IMR-90 (cell line): ENCODE measurements at regions not wholly inside any gene's neighbourhood (a gene's known extent, or its start where the extent isn't known, plus 50 kb on each side); places are given as distances from the start of the nearest gene placed in this dataset.

Source experiments
- ATAC-seq: fragments of 200-7000 bp; cut with Tn5 transposase; 2 replicates; pipeline ENCODE4 v1.9.1; 2020; ENCODE audit warnings: low read depth, mild to moderate bottlenecking, moderate library complexity
- BruUV-seq: library from RNA; stranded (reverse); fragments of 400-500 nt; replicated peaks from 2 replicates; lab custom pipeline; 2021; lab: Mats Ljungman, UMichigan
- CTCF ChIA-PET: fragments of 300-600 bp; formaldehyde crosslinking; extraction: SDS; loops from one replicate; lab custom pipeline; 2021; ENCODE audit warnings: antibody characterized with exemption; lab: Yijun Ruan, JAX
- POLR2A ChIA-PET: fragments of 300-600 bp; sonication (Branson Sonifier 250); formaldehyde crosslinking; loops from one replicate; lab custom pipeline; 2022; ENCODE audit warnings: antibody characterized with exemption; ENCODE audit not compliant: unreplicated experiment; lab: Charles Lee
- DNase-seq: peaks from one replicate; pipeline ENCODE4 v3.0.0; 2013
- H2AFZ ChIP-seq: replicated peaks from 2 replicates; pipeline ENCODE3; 2013; ENCODE audit warnings: low read length, mild to moderate bottlenecking; ENCODE audit not compliant: poor library complexity
- H2AK5ac ChIP-seq: 2 replicates; pipeline ENCODE4 v1.6.1; 2013; ENCODE audit warnings: low read depth, low read length, inconsistent platforms
- H2AK9ac ChIP-seq: replicated peaks from 2 replicates; pipeline ENCODE3; 2013; ENCODE audit warnings: mild to moderate bottlenecking, low read depth, low read length, moderate library complexity; ENCODE audit not compliant: poor library complexity
- H2BK120ac ChIP-seq: 2 replicates; pipeline ENCODE4 v1.6.1; 2013; ENCODE audit warnings: low read depth, low read length, inconsistent platforms
- H2BK15ac ChIP-seq: 3 replicates; pipeline ENCODE4 v1.6.1; 2013; ENCODE audit warnings: low read depth, low read length, inconsistent platforms
- H2BK20ac ChIP-seq: 2 replicates; pipeline ENCODE4 v1.6.1; 2013; ENCODE audit warnings: low read depth, mild to moderate bottlenecking, inconsistent platforms, low read length, moderate library complexity
- H2BK5ac ChIP-seq: 2 replicates; pipeline ENCODE4 v1.6.1; 2013; ENCODE audit warnings: mild to moderate bottlenecking, low read depth, low read length, inconsistent platforms; ENCODE audit not compliant: poor library complexity, severe bottlenecking
- H3K14ac ChIP-seq: replicated peaks from 2 replicates; pipeline ENCODE4 v1.6.1; 2013; ENCODE audit warnings: low read depth, low read length, inconsistent platforms
- H3K18ac ChIP-seq: 2 replicates; pipeline ENCODE4 v1.6.1; 2013; ENCODE audit warnings: low read depth, low read length, control low read depth
- H3K23ac ChIP-seq: 2 replicates; pipeline ENCODE4 v1.6.1; 2013; ENCODE audit warnings: low read depth, low read length, inconsistent platforms
- H3K27ac ChIP-seq: 2 replicates; pipeline ENCODE4 v1.5.1; 2013; ENCODE audit warnings: mild to moderate bottlenecking, control low read depth, low read length; ENCODE audit not compliant: insufficient read depth
- H3K27me3 ChIP-seq: 2 replicates; pipeline ENCODE4 v1.6.1; 2013; ENCODE audit warnings: low read length; ENCODE audit not compliant: control insufficient read depth, insufficient read depth
- H3K36me3 ChIP-seq: 2 replicates; pipeline ENCODE4 v1.6.1; 2013; ENCODE audit warnings: low read length, mixed read lengths; ENCODE audit not compliant: control insufficient read depth, insufficient read depth
- H3K4ac ChIP-seq: 2 replicates; pipeline ENCODE4 v1.6.1; 2013; ENCODE audit warnings: low read depth, low read length, inconsistent platforms
- H3K4me1 ChIP-seq: 2 replicates; pipeline ENCODE4 v1.6.1; 2013; ENCODE audit warnings: low read length, mixed read lengths; ENCODE audit not compliant: control insufficient read depth, insufficient read depth
- H3K4me2 ChIP-seq: 2 replicates; pipeline ENCODE4 v1.6.1; 2013; ENCODE audit warnings: low read depth, mild to moderate bottlenecking, control low read depth, low read length, moderate library complexity
- H3K4me3 ChIP-seq: 2 replicates; pipeline ENCODE4 v1.5.1; 2013; ENCODE audit warnings: low read depth, mild to moderate bottlenecking, control low read depth, low read length, moderate library complexity; ENCODE audit not compliant: insufficient read depth
- H3K56ac ChIP-seq: 2 replicates; pipeline ENCODE4 v1.6.1; 2013; ENCODE audit warnings: low read length, inconsistent platforms; ENCODE audit not compliant: insufficient read depth; ENCODE audit errors: extremely low read depth
- H3K79me1 ChIP-seq, 2 experiments: 2 replicates each; pipeline ENCODE4 v1.6.1; 2013; ENCODE audit warnings: low read length in 2 of 2, inconsistent platforms in 1 of 2, low read depth in 1 of 2
- H3K9ac ChIP-seq: 2 replicates; pipeline ENCODE4 v1.6.1; 2013; ENCODE audit warnings: low read depth, low read length, control low read depth
- H3K9me1 ChIP-seq: 2 replicates; pipeline ENCODE4 v1.6.1; 2013; ENCODE audit warnings: low read length, inconsistent platforms; ENCODE audit not compliant: insufficient read depth
- H3K9me3 ChIP-seq: 2 replicates; pipeline ENCODE4 v1.6.1; 2013; ENCODE audit warnings: low read length; ENCODE audit not compliant: control insufficient read depth, insufficient read depth
- H4K20me1 ChIP-seq: 2 replicates; pipeline ENCODE4 v1.6.1; 2013; ENCODE audit warnings: low read length, inconsistent platforms; ENCODE audit not compliant: insufficient read depth
- H4K5ac ChIP-seq: 2 replicates; pipeline ENCODE4 v1.6.1; 2013; ENCODE audit warnings: mild to moderate bottlenecking, low read depth, low read length, control low read depth
- H4K8ac ChIP-seq, 2 experiments: 2 replicates each; pipeline ENCODE4 v1.6.1; 2013; ENCODE audit warnings: low read depth in 2 of 2, low read length in 2 of 2, control low read depth in 1 of 2, inconsistent platforms in 1 of 2
- H4K91ac ChIP-seq: 2 replicates; pipeline ENCODE4 v1.6.1; 2013; ENCODE audit warnings: low read depth, low read length, inconsistent platforms; ENCODE audit not compliant: insufficient read depth
- BHLHE40 ChIP-seq: fragments of 150-350 bp; IDR thresholded peaks from 2 replicates; pipeline ENCODE4 v1.6.1; 2016; ENCODE audit warnings: mild to moderate bottlenecking, low read depth, low read length
- CHD1 ChIP-seq: IDR thresholded peaks from 2 replicates; pipeline ENCODE4 v1.6.1; 2012; ENCODE audit warnings: low read depth, low read length, improper control_type of control experiment
- ELK1 ChIP-seq: fragments of 150-350 bp; IDR thresholded peaks from 2 replicates; pipeline ENCODE4 v1.6.1; 2016; ENCODE audit warnings: low read depth, mild to moderate bottlenecking, low read length, moderate library complexity, borderline replicate concordance
- POLR2A ChIP-seq: IDR thresholded peaks from 2 replicates; pipeline ENCODE4 v1.6.1; 2012; ENCODE audit warnings: mild to moderate bottlenecking, low read depth, low read length
- WGBS, 2 experiments: methylation state at CpG; one replicate each; pipeline versions ENCODE4 v1.1.5 to v1.1.7; 2013; ENCODE audit warnings: missing lambda C conversion rate in 2 of 2; ENCODE audit not compliant: insufficient read length in 1 of 2; ENCODE audit errors: extremely low coverage in 2 of 2; 5-methylcytosine and 5-hydroxymethylcytosine counted together
- dilution Hi-C: fragments of 300-500 bp; cut with HindIII; formaldehyde crosslinking; loops from one replicate; pipeline ENCODE4 v1.14.3; 2018; ENCODE audit warnings: low sequenced_read_pairs; ENCODE audit not compliant: unreplicated experiment
- in situ Hi-C: fragments of 300-500 bp; cut with MboI; formaldehyde crosslinking; loops from 3 replicates; pipeline ENCODE4 v1.14.3; 2019; ENCODE audit warnings: low sequenced_read_pairs, inconsistent platforms, mixed read lengths
- intact Hi-C: fragments of 100-400 bp; cut with micrococcal nuclease; formaldehyde crosslinking; loops from 2 replicates; pipeline ENCODE4 v1.10.0; 2022

- intact Hi-C loops (no loop called here), dilution Hi-C loops (no loop called here), in situ Hi-C loops (no loop called here)
- no peak overlapping the region for H4K8ac ChIP-seq
- H2AK5ac ChIP-seq, result no peak overlapping the region
- no peak overlapping the region for H2AFZ ChIP-seq
- ATAC-seq, result no peak
- WGBS, 2 experiments, result no CpG with 5 or more reads among the region's 5 CpGs
- H2BK15ac ChIP-seq, result no peak overlapping the region
- no peaks in the 10 kb centered on the region for H3K36me3 ChIP-seq
- no peak overlapping the region for H3K9ac ChIP-seq
- no peaks in the 10 kb centered on the region for H4K20me1 ChIP-seq
- H3K27ac ChIP-seq, result no peak overlapping the region
- DNase-seq, result no peak
- H3K18ac ChIP-seq, result no peak overlapping the region
- H3K27me3 ChIP-seq, result peaks cover 29% of the 10 kb centered on the region
- H3K4ac ChIP-seq, result no peak overlapping the region
- no peak overlapping the region for H2BK20ac ChIP-seq
- no peak overlapping the region for H3K4me2 ChIP-seq
- no peak overlapping the region for H3K56ac ChIP-seq
- H4K91ac ChIP-seq, result no peak overlapping the region
- H2BK120ac ChIP-seq, result no peak overlapping the region
- H2AK9ac ChIP-seq, result no peak overlapping the region
- no peak overlapping the region for H2BK5ac ChIP-seq
- POLR2A ChIA-PET, result no interaction called here
- H4K5ac ChIP-seq, result no peak overlapping the region
- CTCF ChIA-PET, result no interaction called here
- H3K23ac ChIP-seq, result no peak overlapping the region
- BruUV-seq, result no TSS peak
- TF ChIP-seq ELK1, result no peak
- TF ChIP-seq POLR2A, result no peak
- no peak for TF ChIP-seq BHLHE40
- no peak for TF ChIP-seq CHD1
- no peaks in the 10 kb centered on the region for H3K79me1 ChIP-seq
- H3K4me1 ChIP-seq, result no peaks in the 10 kb centered on the region
- no peaks in the 10 kb centered on the region for H3K9me1 ChIP-seq
- H3K14ac ChIP-seq, result no peak overlapping the region
- no peaks in the 10 kb centered on the region for H3K9me3 ChIP-seq
- H3K4me3 ChIP-seq, result no peak overlapping the region
These were observed 160.4 kb upstream of the TAB2 start for GRCh38 chr6:149157126-149157525.
